ENCODE measurements at regions not wholly inside any gene's neighbourhood (a gene's known extent, or its start where the extent isn't known, plus 50 kb on each side); places are given as distances from the start of the nearest gene placed in this dataset.

- H3K4me3 ChIP-seq (ENCODE audit: control insufficient read depth, low read depth, low read length) = no peak overlapping the region
- no peak for DNase-seq (ENCODE audit: low read depth)
- TF ChIP-seq CTCF (conservative IDR thresholded peaks at IDR 0.05; ENCODE audit: control insufficient read depth, insufficient read depth, low read depth, low read length) = no peak
Measured at GRCh38 chr5:174608631-174609097, 115.7 kb upstream of the MSX2 start.

DNA sequence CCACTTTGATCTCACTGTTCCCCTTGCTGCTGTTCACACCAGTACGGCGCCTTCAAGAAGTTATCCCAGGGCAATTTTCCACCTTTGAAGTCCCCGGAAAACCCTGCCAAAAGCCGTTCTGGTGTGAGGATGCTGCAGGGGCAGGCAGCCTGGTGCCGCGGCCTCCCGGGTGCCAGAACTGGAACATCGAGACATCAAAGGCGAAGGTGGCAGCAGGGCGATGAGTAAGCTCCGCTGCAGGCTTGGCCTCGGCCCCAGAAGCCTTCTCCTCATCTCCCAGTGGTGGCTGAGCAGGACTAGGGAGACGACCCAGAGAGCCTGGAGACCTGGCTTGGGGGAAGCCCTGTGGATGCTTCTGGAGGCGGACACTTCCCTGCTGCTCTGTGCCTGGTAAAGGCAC is 115.3 kb upstream of the MSX2 start:
- DNase-seq (ENCODE audit: low read depth) = no peak
- H3K4me3 ChIP-seq (ENCODE audit: control insufficient read depth, low read depth, low read length) = no peak overlapping the region
- no peak for TF ChIP-seq CTCF (conservative IDR thresholded peaks at IDR 0.05; ENCODE audit: control insufficient read depth, insufficient read depth, low read depth, low read length)

DNA sequence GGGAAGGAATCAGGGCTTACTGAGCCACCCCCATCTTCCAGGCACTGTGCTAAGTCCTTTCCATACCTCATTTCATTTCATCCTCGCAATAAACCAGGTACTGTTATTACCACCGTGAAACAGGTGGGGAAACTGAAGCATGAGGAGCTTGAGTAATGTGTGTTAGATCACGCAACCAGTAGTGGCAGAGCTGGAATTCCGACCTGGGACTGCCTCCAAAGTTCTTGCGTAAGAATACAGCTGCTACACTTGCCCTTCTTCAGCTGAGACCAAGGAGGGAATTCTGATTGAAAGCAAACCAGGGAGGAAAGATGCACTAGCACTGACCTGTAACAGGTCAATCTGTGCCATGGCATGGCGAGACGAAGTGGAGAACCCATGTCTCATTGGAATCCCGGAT is 113.4 kb upstream of the MSX2 start:
- peak; percentile 49 for DNase-seq (ENCODE audit: low read depth)
- no peak for TF ChIP-seq CTCF (conservative IDR thresholded peaks at IDR 0.05; ENCODE audit: control insufficient read depth, insufficient read depth, low read depth, low read length)
- H3K4me3 ChIP-seq (ENCODE audit: control insufficient read depth, low read depth, low read length) = no peak overlapping the region

GRCh38 chr5:174612686-174613085 is 111.7 kb upstream of the MSX2 start:
- no peak overlapping the region for H3K4me3 ChIP-seq (ENCODE audit: control insufficient read depth, low read depth, low read length)
- no peak for TF ChIP-seq CTCF (conservative IDR thresholded peaks at IDR 0.05; ENCODE audit: control insufficient read depth, insufficient read depth, low read depth, low read length)
- DNase-seq (ENCODE audit: low read depth) = no peak

DNA sequence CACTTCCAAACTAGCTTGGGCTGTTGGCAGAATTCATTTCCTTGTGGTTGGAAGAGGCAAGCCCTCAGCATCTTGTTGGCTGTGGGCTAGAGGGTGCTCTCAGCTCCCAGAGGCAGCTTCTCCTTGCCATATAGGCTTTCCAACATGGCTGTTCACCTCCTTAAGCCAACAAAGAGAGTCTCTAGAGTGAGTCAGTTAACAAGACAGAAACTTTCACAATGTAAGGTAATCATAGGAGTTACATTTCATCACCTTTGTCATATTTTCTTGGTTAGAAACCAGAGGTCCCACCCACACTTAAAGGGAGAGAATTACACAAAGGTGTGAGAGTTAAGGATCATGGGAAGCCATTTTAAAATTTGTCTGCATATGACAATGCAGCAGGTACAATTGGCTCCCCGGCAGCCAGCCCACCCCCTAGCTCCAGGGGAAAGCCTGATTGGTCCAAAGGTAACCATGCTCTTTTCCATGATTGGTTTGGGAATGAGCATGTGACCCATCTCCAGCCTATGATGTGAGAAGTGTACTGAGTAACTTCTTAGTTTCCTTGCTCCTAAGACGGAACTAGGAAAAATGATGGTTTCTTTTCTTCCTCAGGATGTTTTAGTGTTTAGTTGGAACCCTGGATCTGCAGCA is 109.8 kb upstream of the MSX2 start:
- no peak overlapping the region for H3K4me3 ChIP-seq (ENCODE audit: control insufficient read depth, low read depth, low read length)
- TF ChIP-seq CTCF (conservative IDR thresholded peaks at IDR 0.05; ENCODE audit: control insufficient read depth, insufficient read depth, low read depth, low read length) = no peak
- no peak for DNase-seq (ENCODE audit: low read depth)

- DNase-seq (ENCODE audit: low read depth) = no peak
Measured at GRCh38 chr5:174616036-174616435, 108.3 kb upstream of the MSX2 start.

More at GRCh38 chr5:174616036-174616435, 108.3 kb upstream of the MSX2 start:
- no peak for TF ChIP-seq CTCF (conservative IDR thresholded peaks at IDR 0.05; ENCODE audit: control insufficient read depth, insufficient read depth, low read depth, low read length)
- H3K4me3 ChIP-seq (ENCODE audit: control insufficient read depth, low read depth, low read length) = no peak overlapping the region

All from fibroblast of mammary gland (primary cell).